ENCODE measurements at regions not wholly inside any gene's neighbourhood (a gene's known extent, or its start where the extent isn't known, plus 50 kb on each side); places are given as distances from the start of the nearest gene placed in this dataset.

DNA sequence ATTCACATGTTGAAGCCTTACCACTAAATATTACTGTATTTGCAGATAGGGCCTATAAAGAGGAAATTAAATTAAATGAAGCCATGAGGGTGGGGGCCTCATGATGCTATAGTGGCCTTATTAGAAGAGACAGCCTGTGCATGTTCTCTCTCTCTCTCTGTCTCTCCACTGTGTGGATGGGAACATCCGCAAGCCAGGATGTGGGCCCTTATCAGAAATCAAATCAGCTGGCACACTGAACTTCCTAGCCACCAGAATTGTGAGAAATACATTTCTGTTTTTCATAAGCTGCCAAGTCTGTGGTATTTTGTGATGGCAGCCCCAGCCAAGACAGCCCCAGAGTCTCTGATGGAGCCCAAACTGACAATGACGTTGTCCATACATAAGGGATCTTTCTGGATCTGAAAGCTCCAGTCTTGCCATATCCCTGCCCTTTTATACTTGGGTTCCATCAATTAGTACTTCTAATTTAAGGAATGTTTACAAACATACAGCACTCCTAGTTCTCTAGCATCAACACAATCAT, 300.5 kb upstream of the ATP10B start:
- no peak for DNase-seq
- H3K4me1 ChIP-seq = no peaks in the 10 kb centered on the region
- H3K4me3 ChIP-seq = no peak overlapping the region
- H3K27me3 ChIP-seq = no peaks in the 10 kb centered on the region
- no peaks in the 10 kb centered on the region for H3K9me3 ChIP-seq
- H3K36me3 ChIP-seq = no peaks in the 10 kb centered on the region
- no peak overlapping the region for H3K27ac ChIP-seq
- TF ChIP-seq, protein P1, sequence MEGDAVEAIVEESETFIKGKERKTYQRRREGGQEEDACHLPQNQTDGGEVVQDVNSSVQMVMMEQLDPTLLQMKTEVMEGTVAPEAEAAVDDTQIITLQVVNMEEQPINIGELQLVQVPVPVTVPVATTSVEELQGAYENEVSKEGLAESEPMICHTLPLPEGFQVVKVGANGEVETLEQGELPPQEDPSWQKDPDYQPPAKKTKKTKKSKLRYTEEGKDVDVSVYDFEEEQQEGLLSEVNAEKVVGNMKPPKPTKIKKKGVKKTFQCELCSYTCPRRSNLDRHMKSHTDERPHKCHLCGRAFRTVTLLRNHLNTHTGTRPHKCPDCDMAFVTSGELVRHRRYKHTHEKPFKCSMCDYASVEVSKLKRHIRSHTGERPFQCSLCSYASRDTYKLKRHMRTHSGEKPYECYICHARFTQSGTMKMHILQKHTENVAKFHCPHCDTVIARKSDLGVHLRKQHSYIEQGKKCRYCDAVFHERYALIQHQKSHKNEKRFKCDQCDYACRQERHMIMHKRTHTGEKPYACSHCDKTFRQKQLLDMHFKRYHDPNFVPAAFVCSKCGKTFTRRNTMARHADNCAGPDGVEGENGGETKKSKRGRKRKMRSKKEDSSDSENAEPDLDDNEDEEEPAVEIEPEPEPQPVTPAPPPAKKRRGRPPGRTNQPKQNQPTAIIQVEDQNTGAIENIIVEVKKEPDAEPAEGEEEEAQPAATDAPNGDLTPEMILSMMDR (IDR thresholded peaks at IDR 0.05) = no peak
- intact Hi-C loops (cut with DNase I; ENCODE audit: low total_unique reads) = no loop called here

GRCh38 chr5:161150441-161150988, 298.5 kb upstream of the ATP10B start:
- Histone ChIP-seq H3K36me3 (no peaks in the 10 kb centered on the region), H3K9me3 (no peaks in the 10 kb centered on the region), H3K4me1 (no peaks in the 10 kb centered on the region), H3K4me3 (no peak overlapping the region), H3K27me3 (no peaks in the 10 kb centered on the region), H3K27ac (no peak overlapping the region)
- intact Hi-C loops (cut with DNase I; ENCODE audit: low total_unique reads) = no loop called here
- TF ChIP-seq, protein P1 (IDR thresholded peaks at IDR 0.05) = no peak
- no peak for DNase-seq

GRCh38 chr5:161149078-161149477, 297.1 kb upstream of the ATP10B start:
- Histone ChIP-seq H3K9me3 (no peaks in the 10 kb centered on the region), H3K36me3 (no peaks in the 10 kb centered on the region), H3K27me3 (no peaks in the 10 kb centered on the region), H3K4me1 (no peaks in the 10 kb centered on the region), H3K4me3 (no peak overlapping the region), H3K27ac (no peak overlapping the region)
- TF ChIP-seq, protein P1 (IDR thresholded peaks at IDR 0.05) = no peak
- intact Hi-C loops (cut with DNase I; ENCODE audit: low total_unique reads) = no loop called here
- DNase-seq = no peak

- Histone ChIP-seq H3K4me1 (no peaks in the 10 kb centered on the region), H3K4me3 (no peak overlapping the region), H3K27ac (no peak overlapping the region), H3K36me3 (no peaks in the 10 kb centered on the region), H3K27me3 (no peaks in the 10 kb centered on the region), H3K9me3 (no peaks in the 10 kb centered on the region)
- intact Hi-C loops (cut with DNase I; ENCODE audit: low total_unique reads) = no loop called here
- TF ChIP-seq, protein P1 (IDR thresholded peaks at IDR 0.05) = no peak
- DNase-seq = no peak
Observed at GRCh38 chr5:161138751-161139455, 286.9 kb upstream of the ATP10B start.

GRCh38 chr5:161134956-161135355, 282.9 kb upstream of the ATP10B start:
- intact Hi-C loops (cut with DNase I; ENCODE audit: low total_unique reads) = no loop called here
- Histone ChIP-seq H3K27me3 (no peaks in the 10 kb centered on the region), H3K27ac (no peak overlapping the region), H3K4me3 (no peak overlapping the region), H3K9me3 (no peaks in the 10 kb centered on the region), H3K36me3 (no peaks in the 10 kb centered on the region), H3K4me1 (no peaks in the 10 kb centered on the region)
- DNase-seq = no peak
- TF ChIP-seq, protein P1 (IDR thresholded peaks at IDR 0.05) = no peak

All from tibial artery (tissue), 4 donors.